ENCODE measurements at regions not wholly inside any gene's neighbourhood (a gene's known extent, or its start where the extent isn't known, plus 50 kb on each side); places are given as distances from the start of the nearest gene placed in this dataset.

GRCh38 chr9:115627511-115627910 is 509.6 kb upstream of the TNC start:
- TF ChIP-seq CTCF (IDR thresholded peaks at IDR 0.05), result no peak
- no peak for TF ChIP-seq POLR2A (IDR thresholded peaks at IDR 0.05)
